ENCODE measurements at regions not wholly inside any gene's neighbourhood (a gene's known extent, or its start where the extent isn't known, plus 50 kb on each side); places are given as distances from the start of the nearest gene placed in this dataset.

DNA sequence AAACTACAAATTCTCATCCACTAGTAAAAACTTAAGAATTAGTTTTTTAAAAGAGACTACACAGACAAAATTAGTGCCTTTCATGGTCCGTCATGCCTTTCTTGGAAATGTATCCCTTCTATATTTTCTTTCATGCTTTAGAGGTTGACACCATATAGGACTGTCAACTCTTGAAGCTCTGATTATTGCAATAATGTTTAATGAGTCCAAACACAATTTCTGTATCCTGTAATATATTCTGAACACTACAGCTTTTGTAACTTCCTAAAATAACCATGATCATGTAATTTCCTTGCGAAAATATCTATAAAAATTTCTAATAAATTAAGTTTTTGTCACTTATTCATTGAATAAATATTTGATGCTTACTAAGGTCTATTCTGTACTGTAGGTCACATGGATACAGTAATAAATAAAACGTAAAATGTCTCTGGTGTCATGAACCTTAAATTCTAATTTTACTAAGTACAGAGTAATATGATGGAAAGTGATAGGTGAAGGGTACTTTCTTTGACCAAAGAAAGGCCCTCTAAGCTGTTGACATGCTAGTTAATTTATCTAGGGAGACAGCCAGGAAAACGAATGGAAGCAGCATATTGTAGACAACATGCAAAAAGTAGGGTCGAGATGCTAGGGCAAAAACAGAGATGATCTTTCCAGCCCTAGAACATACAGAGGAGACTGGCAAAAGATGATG, 687.3 kb upstream of the PCDH9 start:
- TF ChIP-seq POLR2A (IDR thresholded peaks at IDR 0.05; ENCODE audit: low read depth, low read length) (no peak), POLR2AphosphoS5 (IDR thresholded peaks at IDR 0.05; ENCODE audit: low read depth, low read length) (no peak), PAX5 (IDR thresholded peaks at IDR 0.05; ENCODE audit: insufficient read depth, low read length, severe bottlenecking) (no peak)
